Fibroblast of skin of abdomen (primary cell): ENCODE measurements at regions not wholly inside any gene's neighbourhood (a gene's known extent, or its start where the extent isn't known, plus 50 kb on each side); places are given as distances from the start of the nearest gene placed in this dataset.
"Not testable (repeated sequence)": the region's sequence is repeated elsewhere in the genome, so short reads cannot be mapped to it uniquely, and the experiment has no call there.

Experiments used
- DNase-seq: peaks from one replicate; pipeline ENCODE4 v3.0.0-alpha.2; 2013

- DNase-seq, result no peak
These were observed 170.0 kb downstream of the ADRA2C start for GRCh38 chr4:3936184-3936583.

DNA sequence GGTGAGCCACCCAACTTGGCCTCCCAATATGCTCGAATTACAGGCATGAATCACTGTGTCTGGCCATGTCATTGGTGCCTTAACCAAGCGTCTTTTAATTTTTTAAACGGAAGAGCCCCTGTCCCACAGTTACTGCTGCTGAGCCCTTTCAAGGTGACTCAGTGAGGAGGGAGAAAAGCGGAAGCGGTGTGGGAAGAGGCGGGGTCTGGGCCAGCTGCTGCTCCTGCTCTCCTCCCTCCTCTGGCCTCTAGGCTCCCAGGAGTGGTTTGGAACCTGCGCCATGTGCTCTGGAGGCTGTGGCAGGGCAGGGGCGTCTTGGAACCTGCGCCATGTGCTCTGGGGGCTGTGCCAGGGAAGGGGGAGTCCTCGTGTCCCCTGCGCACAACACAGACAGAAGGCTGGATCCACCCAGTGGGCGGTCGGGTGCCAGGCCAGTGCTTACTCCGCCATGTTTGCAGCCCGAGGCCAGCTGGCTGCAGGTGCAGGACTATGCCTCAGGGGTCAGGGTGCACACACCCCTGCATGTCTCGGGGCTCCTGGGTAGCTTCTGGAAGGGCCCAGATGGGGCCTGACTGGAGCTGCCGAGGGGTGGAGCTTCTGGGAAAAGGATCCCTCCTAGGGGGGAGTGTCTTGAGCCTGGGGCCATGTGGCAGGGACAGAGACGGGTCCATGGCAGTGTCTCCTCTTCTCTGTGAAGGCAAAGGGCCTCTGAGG lies 171.8 kb downstream of the ADRA2C start:
- DNase-seq, result not testable (repeated sequence)

GRCh38 chr4:3938676-3939075 lies 172.5 kb downstream of the ADRA2C start:
- DNase-seq, result not testable (repeated sequence)

DNA sequence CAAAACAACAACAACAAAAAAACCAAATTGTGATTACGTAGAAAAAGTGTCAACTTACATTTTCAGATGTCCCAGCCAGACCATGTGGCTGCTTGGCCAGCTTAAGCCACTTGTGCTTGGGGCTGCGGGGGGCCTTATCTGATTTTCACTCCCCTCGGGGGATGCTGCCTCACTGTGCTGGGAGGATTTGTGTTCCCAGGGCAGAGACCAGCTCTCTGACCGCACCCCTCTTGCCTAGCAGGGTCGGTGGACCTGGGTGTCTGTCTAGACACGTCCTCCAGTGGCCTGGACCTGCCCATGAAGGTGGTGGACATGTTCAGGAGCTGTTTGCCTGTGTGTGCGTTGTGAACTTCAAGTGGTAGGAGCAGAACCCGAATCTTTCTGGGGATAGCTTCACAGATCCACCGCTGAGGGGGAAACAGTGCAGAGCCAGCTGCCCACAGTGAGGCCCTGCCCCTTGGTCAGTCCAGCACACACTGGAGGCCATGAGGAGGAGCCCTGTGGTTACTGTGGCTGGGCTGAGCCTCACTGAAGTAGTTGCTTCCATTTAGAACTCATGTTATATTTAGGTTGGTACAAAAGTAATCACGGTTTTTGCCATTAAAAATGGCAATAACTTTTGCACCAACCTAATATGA lies 173.9 kb downstream of the ADRA2C start:
- DNase-seq, result not testable (repeated sequence)

DNA sequence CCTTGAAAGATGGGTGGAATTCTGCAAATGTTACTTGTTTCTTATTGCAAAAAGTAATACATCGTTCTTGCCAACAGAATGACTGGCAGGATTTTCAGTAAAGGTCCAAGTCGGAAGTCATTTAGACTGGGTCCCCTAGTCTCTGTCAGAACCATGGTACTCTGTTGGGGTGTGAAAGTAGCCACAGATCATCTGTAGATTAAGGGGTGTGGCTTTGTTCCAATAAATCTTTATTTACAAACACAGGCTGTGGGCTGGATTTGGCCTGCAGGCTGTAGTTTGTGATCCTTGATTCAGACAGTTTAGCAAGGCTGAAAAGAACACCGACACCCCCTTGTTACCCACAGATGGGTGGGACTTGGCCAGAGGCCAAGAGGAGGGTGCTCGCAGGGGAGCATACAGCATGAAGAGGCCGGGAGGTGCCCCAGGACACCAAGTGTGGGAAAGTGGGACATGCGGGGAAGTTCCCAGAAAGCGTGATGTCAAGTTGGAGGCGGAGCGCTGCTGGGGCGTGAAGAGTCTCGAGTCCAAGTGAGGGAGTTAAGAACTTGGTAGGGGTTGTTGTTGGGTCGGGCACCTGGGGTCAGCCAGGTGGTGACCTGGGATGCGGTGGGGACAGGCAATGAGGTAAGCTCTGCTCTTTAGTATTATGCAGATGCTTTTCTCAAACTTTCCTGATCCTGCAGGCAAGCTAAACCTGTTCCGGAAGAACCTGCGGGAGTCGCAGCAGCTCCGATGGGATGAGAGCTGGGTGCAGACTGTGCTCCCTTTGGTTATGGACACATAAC lies 175.7 kb downstream of the ADRA2C start:
- not testable (repeated sequence) for DNase-seq

GRCh38 chr4:3942569-3942971 lies 176.4 kb downstream of the ADRA2C start:
- DNase-seq, result peak; percentile 14

DNA sequence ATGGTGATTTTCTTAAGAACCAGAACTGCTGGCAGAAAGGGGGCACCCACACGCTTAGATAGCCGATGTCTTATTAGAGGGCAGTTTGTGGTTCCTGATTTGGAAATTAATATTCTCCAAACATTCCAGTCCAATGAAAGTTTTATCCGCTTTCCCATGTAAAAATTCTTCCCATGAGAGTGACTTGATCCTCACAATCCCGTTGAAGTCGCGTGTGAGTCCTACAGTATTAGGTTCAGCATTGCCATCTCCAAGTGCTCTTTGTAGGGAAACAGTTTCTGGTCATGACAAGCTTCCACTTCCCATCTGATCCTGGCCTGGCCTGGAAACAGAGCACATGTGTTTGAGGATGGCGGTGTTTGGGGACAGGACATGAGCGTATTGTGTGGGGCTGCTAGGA lies 176.9 kb downstream of the ADRA2C start:
- DNase-seq, result not testable (repeated sequence)

GRCh38 chr4:3945511-3946290 lies 179.5 kb downstream of the ADRA2C start:
- DNase-seq, result no peak

- not testable (repeated sequence) for DNase-seq
These were observed 180.4 kb downstream of the ADRA2C start for GRCh38 chr4:3946553-3946952.

- DNase-seq, result not testable (repeated sequence)
These were observed 181.6 kb downstream of the ADRA2C start for GRCh38 chr4:3947761-3948160.

GRCh38 chr4:3948210-3948609 lies 182.0 kb downstream of the ADRA2C start:
- not testable (repeated sequence) for DNase-seq

GRCh38 chr4:3949916-3950315 lies 183.7 kb downstream of the ADRA2C start:
- DNase-seq, result peak; percentile 36

DNA sequence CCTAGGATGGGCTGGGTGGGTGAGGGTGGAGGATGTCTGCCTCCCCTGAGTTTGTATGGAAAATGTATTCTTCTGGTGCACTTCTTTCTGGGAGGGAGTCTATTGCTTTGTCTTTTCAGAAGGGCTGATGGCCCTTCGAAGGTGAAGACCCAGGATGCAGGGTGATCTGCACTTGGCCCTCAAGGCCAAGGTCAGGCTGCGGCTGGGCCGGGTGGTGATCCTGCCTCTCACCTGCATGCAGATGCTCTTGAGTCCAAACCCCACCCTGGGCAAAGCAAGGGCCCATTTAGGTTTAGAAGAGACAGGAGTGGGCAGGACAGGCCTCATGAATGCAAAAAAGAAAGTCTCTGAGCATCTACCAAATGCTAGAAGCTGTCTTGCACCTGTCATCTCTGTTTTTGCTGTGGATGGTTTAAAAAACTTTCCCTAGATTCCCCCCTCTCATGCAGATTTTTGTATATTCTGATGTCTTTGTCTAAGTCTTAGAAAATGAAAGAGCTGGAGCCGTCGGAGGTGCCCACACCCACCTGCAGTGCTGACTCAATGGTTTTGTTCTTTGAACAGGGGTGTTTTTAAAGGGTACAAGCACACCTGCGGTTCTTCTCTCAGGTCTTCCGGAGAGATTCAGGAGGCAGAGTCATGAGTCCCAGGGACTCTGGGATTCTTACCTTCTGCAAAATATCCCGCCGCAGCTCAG lies 186.4 kb downstream of the ADRA2C start:
- DNase-seq, result not testable (repeated sequence)

- DNase-seq, result peak; percentile 15
These were observed 186.9 kb downstream of the ADRA2C start for GRCh38 chr4:3953140-3953489.

GRCh38 chr4:3954540-3955320 lies 188.5 kb downstream of the ADRA2C start:
- DNase-seq, result peak; percentile 98

DNA sequence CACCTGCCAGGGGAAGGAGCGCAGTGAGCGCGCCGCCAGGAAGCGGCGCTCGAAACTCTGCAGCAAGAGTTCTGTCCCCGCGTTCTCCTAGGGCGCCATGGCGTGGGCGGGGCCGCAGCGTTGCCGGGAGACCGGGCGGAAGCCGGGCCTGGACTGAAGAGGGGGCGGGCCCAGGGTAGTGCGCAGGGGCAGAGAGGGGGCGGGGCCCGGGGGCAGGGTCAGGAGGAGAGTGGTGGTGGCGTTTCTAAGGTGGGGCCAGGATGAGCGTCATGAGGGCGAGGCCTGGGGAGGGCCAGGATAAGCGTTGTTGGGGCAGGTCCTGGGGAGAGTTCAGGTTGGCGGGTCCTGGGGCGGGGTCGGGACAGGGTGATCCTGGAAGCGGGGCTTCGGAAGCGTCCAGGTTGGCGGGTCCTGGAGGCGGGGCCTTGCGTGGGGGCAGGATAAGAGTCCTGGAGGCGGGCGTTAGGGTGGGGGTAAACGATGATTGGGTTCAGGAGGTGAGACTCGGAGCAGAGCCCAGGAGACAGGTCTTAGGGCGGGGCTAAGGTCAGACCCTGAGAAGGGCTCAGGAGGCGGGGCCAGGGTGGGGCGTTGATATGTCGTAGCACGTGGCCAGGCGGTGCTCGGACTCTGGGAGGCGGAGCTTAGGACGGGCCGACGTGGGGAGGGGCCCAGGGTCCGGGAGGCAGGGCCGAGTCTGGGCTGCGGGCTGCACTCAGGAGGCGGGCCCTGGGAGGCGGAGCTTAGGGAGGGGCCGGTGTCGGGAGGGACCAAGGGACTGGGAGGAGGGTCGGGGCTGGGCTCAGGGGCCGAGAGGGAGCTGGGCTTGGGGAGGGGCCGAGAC lies 189.4 kb downstream of the ADRA2C start:
- DNase-seq, result peak; percentile 99

DNA sequence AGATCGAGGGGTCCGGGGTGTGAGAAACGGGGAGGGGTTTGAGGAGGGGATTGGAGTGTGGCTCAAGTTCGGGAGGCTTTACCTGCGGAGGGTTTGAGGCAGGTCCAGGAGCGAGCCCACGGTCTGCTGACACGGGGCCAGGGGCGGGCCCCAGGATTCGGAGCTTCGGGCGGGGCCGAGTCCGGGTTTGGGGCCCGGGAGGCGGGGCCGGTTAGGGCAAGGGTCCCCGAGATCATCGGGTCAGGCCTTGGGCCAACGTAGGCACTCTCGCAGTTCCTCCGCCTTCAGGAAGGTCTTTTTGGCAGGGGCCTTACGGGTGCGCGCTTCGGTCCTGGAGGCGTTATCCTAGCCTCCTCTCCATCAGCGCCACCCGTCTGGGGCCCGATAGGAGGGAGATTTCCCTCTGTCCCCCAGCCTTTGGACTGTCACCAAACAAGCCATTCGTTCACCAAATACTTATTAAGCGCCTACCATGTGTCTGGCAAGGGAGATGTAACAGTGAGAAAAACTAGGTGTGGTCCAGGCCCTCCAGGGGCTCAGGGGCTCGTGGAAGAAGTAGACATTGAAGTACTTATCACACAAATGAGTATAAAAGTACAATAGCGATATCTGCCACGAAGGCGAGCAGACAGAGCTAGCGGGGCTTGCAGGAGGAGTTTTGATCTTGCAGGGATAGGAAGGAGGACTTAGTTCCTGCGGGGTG lies 190.1 kb downstream of the ADRA2C start:
- not testable (repeated sequence) for DNase-seq

- not testable (repeated sequence) for DNase-seq
These were observed 195.0 kb downstream of the ADRA2C start for GRCh38 chr4:3961091-3961672.
